Skeletal muscle cell (primary cell): ENCODE measurements at regions not wholly inside any gene's neighbourhood (a gene's known extent, or its start where the extent isn't known, plus 50 kb on each side); places are given as distances from the start of the nearest gene placed in this dataset.
A peak's percentile ranks its signal among the peaks of the same experiment; 100 is the strongest.
"Not testable (repeated sequence)": the region's sequence is repeated elsewhere in the genome, so short reads cannot be mapped to it uniquely, and the experiment has no call there.

Experiments
- DNase-seq: peaks from one replicate; pipeline ENCODE4 v3.0.0-alpha.2; 2010; ENCODE audit warnings: low read depth
- H3K4me3 ChIP-seq: 2 replicates; pipeline ENCODE4 v1.5.1; 2011; ENCODE audit warnings: low read depth, mild to moderate bottlenecking, control low read depth, low read length, moderate library complexity

- not testable (repeated sequence) for H3K4me3 ChIP-seq, DNase-seq
Observed at GRCh38 chr6:27172524-27173231, 74.8 kb upstream of the PRSS16 start.

- H3K4me3 ChIP-seq: not testable (repeated sequence)
Observed at GRCh38 chr6:27173232-27173601, 74.3 kb upstream of the PRSS16 start.

GRCh38 chr6:27174958-27175357 lies 72.5 kb upstream of the PRSS16 start:
- H3K4me3 ChIP-seq: no peak overlapping the region

More at GRCh38 chr6:27173232-27173601, 74.3 kb upstream of the PRSS16 start:
- not testable (repeated sequence) for DNase-seq

GRCh38 chr6:27176096-27176495 lies 71.4 kb upstream of the PRSS16 start:
- no peak for DNase-seq
- H3K4me3 ChIP-seq: peak overlapping the region; percentile 73

More at GRCh38 chr6:27174958-27175357, 72.5 kb upstream of the PRSS16 start:
- DNase-seq: no peak

GRCh38 chr6:27176523-27177484 lies 70.7 kb upstream of the PRSS16 start:
- no peak for DNase-seq
- H3K4me3 ChIP-seq: peak overlapping the region; percentile 73

- peak overlapping the region; percentile 73 for H3K4me3 ChIP-seq
- DNase-seq: peak; percentile 77
Observed at GRCh38 chr6:27177485-27178406, 69.8 kb upstream of the PRSS16 start.

GRCh38 chr6:27178407-27178730 lies 69.1 kb upstream of the PRSS16 start:
- DNase-seq: no peak
- peak overlapping the region; percentile 73 for H3K4me3 ChIP-seq

- H3K4me3 ChIP-seq: peak overlapping the region; percentile 73
- no peak for DNase-seq
Observed at GRCh38 chr6:27178860-27179259, 68.6 kb upstream of the PRSS16 start.

- H3K4me3 ChIP-seq: no peak overlapping the region
- DNase-seq: no peak
Observed at GRCh38 chr6:27183060-27183832, 64.3 kb upstream of the PRSS16 start.

- H3K4me3 ChIP-seq: peak overlapping the region; percentile 65
- no peak for DNase-seq
Observed at GRCh38 chr6:27187231-27188060, 60.1 kb upstream of the PRSS16 start.

- H3K4me3 ChIP-seq: peak overlapping the region; percentile 65
- no peak for DNase-seq
Observed at GRCh38 chr6:27188061-27188884, 59.2 kb upstream of the PRSS16 start.

- peak overlapping the region; percentile 65 for H3K4me3 ChIP-seq
- peak; percentile 40 for DNase-seq
Observed at GRCh38 chr6:27188885-27189418, 58.5 kb upstream of the PRSS16 start.

GRCh38 chr6:27190126-27190525 lies 57.4 kb upstream of the PRSS16 start:
- H3K4me3 ChIP-seq: no peak overlapping the region
- DNase-seq: no peak

GRCh38 chr6:27194453-27194852 lies 53.0 kb upstream of the PRSS16 start:
- DNase-seq, H3K4me3 ChIP-seq: not testable (repeated sequence)

GRCh38 chr6:27195547-27195946 lies 52.0 kb upstream of the PRSS16 start:
- not testable (repeated sequence) for H3K4me3 ChIP-seq, DNase-seq
